ENCODE measurements at regions not wholly inside any gene's neighbourhood (a gene's known extent, or its start where the extent isn't known, plus 50 kb on each side); places are given as distances from the start of the nearest gene placed in this dataset.
A peak's percentile ranks its signal among the peaks of the same experiment; 100 is the strongest.
"Not testable (repeated sequence)": the region's sequence is repeated elsewhere in the genome, so short reads cannot be mapped to it uniquely, and the experiment has no call there.

DNA sequence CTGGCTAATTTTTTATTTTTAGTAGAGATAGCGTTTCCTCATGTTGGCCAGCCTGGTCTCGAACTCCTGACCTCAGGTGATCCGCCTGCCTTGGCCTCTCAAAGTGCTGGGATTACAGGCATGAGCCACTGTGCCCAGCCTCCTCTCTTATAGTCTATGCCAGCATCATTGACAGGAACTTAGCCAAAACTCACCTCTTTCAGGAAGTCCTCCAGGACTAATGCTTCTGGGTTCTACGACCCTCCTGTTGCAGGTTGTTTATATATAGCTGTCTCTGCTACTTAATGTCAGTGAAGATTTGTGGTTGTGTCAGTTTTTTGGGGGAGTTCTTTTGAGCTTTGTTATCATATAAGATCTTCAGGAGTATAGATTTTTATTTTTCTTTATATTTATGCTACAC, 112.1 kb upstream of the CDC42EP3 start:
- DNase-seq = no peak

DNA sequence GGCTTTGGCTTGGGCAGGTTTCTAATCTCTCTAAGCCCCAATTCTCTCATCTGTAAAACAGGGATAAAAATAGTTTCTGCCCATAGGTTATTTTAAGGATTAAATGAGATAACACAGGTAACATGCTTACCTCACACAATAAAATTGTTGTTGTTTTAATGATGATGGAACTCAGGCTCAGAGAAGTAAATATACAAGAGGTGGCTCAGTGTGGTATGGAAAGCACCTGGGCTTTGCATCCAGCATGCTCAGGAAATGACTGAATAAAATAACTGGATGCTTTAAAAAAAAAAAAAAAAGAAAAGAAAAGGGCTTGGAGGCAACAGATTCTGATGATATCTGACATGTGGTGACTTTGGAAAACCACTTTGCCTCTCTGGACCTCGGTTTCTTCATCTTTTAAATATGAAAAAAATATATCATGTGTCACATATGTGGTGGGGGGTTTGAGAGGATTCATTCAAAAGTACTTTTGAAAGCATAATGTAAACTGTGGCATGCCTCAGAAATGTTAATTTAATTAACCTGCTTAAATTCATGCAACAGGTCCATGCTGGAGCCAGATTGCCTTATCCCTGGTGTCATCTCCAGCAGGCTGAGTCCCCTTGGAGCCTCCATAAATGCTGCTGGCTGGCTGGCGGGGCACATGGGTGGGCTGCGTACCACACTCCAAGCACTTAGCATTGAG, 112.8 kb upstream of the CDC42EP3 start:
- no peak for DNase-seq

DNA sequence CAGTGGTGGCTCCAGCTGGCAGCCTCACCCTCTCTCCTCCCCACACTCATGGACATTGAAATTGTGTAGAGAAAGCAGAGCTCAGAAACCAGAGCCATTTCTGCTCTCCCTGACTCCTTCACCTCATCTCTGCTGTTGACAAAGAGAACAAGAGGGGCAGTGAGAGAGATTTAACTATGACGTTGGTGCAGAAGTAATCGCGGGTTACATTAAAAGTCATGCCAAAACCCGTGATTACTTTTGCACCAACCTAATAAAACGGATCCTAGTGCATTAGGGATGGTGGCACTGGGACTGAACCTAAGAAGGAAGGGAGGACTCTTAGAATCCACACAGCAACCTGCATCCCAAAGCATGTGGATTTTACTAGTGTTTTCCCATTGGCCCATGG, 113.3 kb upstream of the CDC42EP3 start:
- DNase-seq = no peak

DNA sequence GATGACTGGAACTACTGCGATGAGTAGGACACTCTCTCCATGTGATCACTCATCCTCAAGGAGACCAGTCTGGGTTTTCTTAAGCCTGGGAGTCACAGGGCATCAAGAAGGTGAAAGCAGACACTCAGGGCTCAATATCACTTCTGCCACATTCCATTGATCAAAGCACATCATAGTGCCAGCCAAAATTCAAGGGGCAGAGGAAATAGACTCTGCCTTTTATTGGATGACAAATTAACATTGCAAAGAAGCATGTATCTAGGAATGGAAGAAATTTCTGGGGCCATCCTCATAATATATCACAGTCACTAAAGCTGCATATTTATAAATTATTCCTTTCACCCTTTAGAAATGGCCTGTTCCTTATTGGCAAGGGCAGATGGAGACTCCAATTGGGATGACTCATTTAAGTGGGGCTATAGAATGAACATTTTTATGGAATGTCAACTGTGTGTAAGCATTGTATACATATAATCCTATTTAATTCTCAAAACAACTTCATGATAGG, 114.8 kb upstream of the CDC42EP3 start:
- DNase-seq = no peak

DNA sequence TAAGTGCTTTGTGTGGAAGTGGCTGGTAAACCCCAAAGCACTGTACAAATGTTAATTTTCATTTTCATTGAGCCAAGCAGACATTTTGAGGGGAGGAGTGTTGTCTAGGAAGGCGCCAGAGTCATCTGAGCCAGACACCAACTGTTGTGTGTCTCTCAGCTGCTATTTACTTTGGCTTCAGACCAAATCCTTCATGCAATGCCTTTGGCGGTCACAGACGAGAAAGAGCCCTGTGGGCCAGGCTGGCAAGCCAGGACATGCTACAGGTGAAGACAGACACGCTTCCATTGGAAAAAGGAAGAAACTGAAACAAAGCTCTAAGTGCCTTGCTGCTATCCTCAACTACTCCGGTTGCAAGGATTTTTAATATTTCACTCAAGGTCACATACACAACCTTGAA, 115.4 kb upstream of the CDC42EP3 start:
- no peak for DNase-seq

DNA sequence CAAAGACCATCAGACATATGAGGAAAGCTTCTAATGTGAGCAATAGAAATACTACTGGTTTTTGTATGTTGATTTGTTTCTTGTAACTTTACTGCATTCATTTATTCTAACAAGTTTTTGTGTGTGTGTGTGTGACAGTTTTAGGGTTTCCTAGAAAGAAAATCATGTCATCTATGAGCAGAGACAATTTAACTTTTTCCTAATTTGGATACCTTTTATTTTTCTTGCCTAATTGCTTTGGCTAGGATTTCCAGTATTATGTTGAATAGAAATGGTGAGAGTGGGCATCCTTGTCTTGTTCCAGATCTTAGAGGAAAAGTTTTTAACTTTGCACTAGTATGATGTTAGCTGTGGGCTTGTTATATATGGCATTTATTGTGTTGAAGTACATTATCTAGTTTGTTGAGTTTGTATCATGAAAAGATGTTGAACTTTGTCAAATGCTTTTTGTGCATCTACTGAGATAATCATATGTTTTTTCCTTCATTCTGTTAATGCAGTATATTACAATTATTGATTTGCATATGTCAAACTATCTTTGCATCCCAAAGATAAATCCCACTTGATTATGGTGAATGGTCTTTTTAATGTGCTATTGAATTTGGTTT, 117.3 kb upstream of the CDC42EP3 start:
- DNase-seq = no peak

DNA sequence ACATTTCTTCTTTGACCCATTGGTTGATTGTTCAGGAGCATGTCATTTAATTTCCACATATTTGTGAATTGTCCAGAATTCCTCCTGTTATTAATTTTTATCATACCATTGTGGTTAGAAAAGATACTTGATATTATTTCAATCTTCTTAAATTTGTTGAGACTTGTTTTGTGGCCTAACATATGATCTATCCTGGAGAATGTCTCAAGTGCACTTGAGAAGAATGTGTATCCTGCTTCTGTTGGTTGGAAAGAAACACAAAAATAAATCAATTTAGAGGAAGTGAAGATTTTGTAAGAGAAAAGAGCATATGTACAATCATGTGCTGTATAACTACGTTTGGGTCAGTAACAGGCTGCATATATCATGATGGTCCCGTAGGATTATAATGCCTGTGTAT, 118.6 kb upstream of the CDC42EP3 start:
- DNase-seq = no peak

DNA sequence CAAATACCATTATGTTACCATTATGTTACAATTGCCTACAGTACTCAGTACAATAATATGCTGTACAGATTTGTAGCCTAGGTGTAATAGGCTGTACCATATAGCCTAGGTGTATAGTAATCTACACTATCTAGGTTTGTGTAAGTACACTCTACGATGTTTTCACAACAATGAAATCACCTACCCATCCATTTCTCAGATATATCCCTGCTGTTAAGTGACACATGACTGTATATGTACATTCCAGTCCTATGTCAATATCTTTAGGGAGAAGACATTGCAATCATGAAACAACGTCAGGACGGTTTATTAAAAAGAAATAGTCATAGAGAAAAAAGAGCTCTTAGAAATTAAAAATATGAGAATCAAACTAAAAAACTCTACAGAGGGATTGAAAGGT, 119.0 kb upstream of the CDC42EP3 start:
- DNase-seq = no peak

DNA sequence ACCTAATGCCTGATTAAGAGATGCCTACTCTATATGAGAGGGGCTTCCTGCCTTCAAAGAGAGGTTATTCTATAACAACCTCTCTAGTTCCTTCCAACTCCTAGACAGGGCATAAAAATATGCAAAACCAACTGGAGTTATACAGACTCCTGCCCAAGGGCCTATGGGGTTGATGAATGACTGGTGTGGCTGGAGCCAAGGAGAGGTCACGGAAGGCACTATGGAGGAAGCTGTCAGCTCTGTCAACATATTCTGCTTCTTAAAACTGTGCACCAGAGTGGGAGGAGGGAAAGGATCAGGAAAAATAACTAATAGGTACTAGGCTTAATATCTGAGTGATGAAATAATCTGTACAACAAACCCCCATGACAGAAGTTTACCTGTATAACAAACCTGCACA, 120.9 kb upstream of the CDC42EP3 start:
- DNase-seq = no peak

DNA sequence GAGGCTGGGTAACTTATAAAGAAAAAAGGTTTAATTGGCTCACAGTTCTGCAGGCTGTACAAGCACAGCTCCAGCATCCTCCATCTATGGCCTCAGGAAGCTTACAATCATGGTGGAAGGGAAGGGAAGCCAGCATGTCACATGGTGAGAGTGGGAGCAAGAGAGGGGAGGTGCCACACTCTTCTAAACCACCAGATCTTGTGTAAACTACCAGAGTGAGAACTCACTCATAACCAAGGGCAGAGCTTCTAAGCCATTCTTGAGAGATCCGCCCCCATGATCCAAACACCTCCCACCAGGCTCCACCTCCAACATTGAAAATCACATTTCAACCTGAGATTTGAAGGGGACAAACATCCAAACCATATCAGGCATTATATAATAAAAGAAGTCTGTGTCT, 121.6 kb upstream of the CDC42EP3 start:
- DNase-seq = no peak

DNA sequence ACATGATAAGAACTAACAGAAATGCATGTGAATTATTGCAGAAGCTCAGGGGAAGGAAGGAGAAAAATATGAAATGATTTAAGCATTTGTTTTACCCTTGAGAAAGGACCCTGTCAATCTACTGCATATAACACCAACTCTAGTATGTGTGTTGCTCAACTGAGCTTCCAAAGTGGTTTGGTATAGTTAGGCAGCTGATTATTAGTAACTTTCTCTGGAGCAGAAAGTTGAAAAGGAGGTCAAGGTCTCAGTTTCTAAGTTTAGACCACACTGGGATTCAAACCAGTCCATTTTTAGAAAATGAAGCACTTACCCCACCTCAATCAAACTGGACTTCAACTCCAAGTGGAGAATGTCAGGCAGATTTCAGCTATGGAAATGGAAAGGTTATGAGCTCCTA, 123.3 kb upstream of the CDC42EP3 start:
- no peak for DNase-seq

DNA sequence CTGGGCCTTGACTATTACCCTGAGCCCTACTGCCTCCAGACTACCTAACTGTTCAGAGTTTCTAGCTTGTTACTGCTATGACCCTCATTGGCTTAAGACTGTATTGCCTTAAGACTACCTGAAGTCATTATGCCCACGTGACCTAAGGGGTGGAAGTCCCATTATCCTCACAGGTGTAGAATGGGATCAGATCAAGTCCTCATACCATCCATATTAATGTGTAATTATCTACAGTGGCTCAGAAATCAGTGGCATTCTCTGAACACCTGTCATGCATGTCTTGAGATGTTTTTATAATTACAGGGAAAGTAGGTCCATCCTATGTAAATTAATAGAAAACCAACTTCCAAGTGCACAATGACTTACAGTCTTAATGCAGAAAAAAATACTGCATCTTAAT, 124.0 kb upstream of the CDC42EP3 start:
- DNase-seq = no peak

DNA sequence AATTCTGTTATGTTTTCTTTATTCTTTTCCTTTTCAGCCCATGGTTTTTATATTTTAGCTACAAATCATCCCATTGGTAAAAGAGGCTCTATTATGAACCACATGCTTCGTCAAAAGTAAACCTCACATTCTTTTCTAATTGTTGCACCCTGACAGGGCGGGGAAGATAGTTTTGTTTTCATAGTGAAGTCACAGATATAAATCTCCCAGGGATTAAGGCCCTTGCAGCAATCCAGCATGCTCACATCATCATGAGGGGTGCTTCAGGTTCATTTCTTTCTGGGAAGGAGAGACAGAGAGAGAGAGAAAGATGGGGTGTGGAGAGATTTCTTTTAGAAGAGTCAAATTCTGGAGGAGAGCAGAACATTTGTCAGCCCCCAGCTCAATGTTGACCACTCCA, 124.5 kb upstream of the CDC42EP3 start:
- DNase-seq = no peak

DNA sequence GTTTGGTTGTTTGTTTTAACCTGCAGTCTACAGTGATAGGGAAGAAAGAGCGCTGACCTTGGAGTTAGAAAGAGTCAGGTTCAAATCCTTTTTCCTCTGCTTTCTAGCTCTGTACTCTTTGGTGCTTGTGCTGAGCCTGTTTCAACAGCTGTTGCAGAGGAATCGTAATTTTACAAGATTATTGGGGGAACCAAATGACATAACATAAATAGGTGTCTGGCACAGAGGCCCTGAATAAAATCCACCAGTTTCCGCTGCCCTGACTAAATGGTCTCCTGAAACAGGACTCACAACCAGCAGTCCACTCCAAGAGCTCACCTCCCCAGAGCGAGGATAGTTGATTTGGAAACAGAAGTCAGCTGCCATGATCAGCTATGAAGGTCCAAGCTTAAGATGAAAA, 125.0 kb upstream of the CDC42EP3 start:
- DNase-seq = no peak

DNA sequence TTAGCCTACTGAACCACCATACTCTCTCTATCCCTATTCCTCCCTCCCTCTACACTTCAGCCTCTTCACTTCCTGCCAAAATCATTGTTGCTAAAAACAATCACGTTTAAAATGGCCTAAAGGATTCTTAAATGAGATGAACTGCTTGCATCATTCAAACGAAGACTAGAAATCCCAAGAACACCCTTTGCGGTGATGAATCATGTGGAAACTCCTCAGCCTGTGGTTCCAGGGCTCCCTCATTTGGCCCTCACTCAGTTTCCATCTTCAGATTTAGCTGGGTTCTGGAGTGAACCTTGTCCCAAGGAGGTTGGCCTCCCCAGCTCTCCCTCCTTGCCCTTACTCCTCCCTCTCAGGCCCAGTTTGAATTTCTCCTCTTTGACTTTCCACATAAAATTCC, 125.6 kb upstream of the CDC42EP3 start:
- DNase-seq = no peak

DNA sequence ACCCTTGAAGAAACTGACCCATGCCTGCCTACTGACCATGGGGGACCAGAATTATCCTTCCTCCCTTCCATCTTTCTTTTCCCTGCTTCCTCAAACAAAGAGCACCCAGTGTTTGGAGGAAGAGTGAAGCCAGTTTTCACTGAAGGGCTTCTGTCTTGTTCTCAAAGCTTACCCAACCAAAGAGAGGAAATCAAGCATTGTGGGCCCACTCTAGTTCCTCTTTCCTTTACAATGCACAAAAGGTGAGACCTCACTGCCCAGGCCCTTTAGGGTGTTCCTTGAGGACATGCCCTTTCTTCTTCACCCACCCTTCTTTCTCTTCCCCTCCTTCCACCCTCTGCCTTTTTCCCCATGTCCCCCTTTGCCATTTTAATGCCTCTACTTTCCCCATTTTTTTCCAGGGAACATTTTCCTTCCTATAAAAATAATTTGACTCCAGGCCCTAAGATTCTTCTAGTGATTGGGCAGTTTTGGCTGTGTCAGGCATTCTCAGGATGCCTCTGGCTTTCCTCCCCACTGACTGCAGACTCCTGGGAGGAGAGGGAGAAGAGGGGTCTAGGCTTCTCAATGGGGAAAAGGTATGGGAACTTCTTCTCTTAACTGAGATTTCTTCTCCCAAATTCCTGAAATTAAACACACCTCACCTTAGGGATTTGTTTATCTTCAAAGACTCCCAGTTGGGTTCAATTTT, 126.6 kb upstream of the RMDN2 start:
- peak; percentile 47 to 62 for DNase-seq

DNA sequence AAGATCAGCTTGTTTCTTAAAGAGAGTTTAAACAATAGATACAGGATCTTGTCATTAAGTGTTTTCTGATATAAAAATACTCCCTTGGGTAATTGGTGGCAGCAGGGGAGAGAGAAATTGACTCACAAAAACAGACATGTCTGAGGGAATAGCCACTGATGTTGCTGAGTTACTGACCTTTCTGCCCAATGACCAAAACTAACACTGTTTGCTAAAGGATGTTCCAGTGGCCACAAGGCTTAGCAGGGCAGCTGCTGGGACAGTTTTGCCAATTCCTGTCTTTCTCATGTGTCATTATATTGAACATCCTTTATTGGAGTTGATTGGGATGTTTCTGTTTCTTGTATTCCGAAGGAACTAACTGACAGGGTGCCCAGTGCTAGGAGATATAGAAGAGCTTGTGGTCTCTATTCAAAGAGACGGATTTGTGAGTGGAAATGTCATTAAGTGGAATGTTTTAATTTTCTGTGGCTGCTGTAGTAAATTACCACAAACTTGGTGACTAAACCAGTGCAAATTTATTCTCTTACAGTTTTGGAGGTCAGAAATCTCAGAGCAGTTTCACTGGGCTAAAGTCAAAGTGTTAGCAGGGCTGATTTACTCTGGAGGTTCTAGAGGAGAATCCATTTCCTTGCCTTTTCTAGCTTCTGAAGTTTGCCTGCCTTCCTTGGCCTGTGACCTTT, 124.8 kb upstream of the RMDN2 start:
- no peak for DNase-seq

DNA sequence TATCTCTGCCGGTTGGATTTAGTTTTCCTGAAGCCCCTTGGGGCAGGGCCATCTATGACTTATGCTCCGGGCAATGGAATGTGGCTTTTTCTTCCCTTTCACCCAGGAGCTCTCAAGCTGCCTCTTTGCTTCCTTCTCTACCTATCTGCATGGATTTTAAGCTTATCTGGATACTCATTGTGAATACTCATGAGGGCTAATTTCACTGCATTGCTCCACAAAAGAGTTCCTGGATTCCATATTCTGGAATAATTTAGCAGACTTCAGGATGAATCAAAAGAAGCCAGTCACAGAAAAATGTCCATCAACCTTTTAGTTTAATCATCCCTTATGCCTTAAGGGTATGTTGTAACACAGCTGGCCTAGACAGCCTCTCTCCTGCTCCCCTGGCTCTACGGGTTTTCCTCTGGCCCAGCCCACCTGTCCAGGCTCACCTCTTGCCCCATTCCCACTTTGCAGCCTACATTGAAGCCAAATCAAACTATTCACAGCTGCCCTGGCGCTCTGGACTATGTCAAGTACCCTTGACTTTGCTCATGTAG, 122.8 kb upstream of the RMDN2 start:
- DNase-seq = no peak

DNA sequence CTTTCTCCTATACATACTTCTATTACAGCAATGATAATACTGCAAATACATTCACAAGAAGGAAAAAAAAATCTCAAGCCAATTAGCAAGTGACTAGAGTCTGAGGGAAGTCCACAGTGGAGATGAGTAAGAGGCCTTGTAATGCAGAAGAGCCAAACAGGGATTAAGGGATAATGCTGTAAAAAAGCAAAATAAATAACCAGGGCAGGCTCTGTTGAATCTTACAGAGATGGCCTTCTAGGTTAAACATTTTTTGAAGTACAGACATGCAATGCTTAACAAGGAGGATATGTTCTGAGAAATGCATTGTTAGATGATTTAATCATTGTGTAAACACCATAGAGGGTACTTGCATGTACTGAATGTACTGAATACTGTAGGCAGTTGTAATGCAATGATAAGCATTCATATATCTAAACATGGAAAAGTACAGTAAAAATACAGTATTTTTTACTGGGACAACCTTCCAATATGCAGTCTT, 122.1 kb upstream of the RMDN2 start:
- no peak for DNase-seq

DNA sequence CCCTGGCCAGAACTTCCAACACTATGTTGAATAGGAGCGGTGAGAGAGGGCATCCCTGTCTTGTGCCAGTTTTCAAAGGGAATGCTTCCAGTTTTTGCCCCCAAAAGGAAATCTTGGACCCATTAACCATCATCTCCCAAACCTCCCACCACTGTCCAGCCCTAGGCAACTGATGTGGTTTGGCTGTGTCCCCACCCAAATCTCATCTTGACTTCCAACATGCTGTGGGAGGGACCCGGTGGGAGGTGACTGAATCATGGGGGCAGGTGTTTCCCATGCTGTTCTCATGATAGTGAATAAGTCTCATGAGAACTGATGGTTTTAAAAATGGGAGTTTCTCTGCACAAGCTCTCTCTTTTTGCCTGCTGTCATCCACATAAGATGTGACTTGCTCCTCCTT, 119.1 kb upstream of the RMDN2 start:
- DNase-seq = not testable (repeated sequence)

DNA sequence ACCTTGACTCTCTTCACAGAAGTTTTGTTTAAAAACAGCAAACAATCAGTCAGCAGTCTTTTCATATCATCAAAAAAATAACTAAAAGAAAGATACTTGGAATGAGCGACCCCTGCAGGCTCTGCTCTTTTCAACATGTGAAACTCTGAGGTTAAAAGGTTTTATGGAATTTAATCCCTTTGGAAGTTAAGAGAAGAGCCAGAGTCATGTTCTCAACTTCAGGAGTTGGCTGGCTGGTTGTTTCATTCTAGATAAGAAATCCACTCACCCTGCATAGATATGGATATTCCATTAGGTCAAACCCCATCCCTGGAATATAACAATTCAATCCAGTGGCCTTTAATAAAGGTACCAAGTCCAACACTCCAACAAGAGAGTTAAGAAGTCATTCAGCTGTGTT, 115.6 kb upstream of the RMDN2 start:
- DNase-seq = peak; percentile 62 to 64

DNA sequence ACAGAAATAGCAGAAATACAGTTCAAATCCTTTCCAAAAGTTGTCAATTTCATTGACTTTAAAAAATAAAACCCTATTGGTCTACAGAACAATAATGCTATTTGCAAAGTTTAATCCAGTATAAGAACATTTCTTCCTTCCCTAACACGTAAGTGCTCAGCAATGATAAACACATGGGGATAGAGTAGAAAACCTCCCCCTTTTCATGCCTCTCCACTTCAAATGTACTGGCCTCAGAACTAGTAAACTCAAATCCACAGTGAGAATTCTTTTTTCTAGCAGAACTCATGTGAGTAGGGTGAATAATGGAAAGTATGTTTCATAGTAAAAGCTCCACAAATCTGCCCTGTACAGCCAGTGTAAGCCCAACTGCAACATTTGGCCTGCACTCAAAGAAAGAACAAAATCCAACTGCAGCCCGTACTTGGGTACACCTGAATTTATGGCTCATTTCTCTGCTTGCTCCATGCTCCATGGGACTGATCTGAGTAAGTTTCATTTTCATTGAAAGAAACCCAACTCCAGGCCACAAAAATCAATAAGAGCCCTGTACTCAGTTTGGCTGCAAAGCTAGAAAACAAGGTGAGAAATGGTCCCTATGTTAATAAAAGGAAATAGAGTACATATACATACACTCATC, 115.0 kb upstream of the RMDN2 start:
- DNase-seq = no peak

DNA sequence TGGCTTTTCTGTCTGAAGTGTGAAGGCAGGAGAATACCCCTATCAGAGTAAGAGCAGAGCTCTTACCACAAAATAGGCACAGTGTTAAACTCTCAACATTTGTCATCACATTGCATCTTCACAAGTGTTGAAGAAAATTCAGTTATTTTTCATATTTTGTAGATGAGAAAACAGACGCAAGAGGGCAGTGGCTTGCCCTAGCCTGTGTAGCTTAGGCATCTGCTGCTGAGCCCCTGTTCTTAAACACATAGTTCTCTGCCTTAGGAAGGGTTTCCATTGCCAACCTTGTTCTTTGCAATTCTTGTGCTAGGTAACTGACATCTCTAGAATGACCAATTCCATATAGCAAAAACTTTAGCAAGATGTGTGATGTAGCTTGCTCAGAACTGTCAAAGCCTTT, 112.7 kb upstream of the RMDN2 start:
- DNase-seq = peak in 1 of 2 experiments; percentile 8
